IMR-90 (cell line): ENCODE measurements at regions not wholly inside any gene's neighbourhood (a gene's known extent, or its start where the extent isn't known, plus 50 kb on each side); places are given as distances from the start of the nearest gene placed in this dataset.

ENCODE experiments used
- ATAC-seq: fragments of 200-7000 bp; cut with Tn5 transposase; 2 replicates; pipeline ENCODE4 v1.9.1; 2020; ENCODE audit warnings: low read depth, mild to moderate bottlenecking, moderate library complexity
- BruUV-seq: library from RNA; stranded (reverse); fragments of 400-500 nt; replicated peaks from 2 replicates; lab custom pipeline; 2021; lab: Mats Ljungman, UMichigan
- CTCF ChIA-PET: fragments of 300-600 bp; formaldehyde crosslinking; extraction: SDS; loops from one replicate; lab custom pipeline; 2021; ENCODE audit warnings: antibody characterized with exemption; lab: Yijun Ruan, JAX
- POLR2A ChIA-PET: fragments of 300-600 bp; sonication (Branson Sonifier 250); formaldehyde crosslinking; loops from one replicate; lab custom pipeline; 2022; ENCODE audit warnings: antibody characterized with exemption; ENCODE audit not compliant: unreplicated experiment; lab: Charles Lee
- DNase-seq: peaks from one replicate; pipeline ENCODE4 v3.0.0; 2013
- H2AFZ ChIP-seq: replicated peaks from 2 replicates; pipeline ENCODE3; 2013; ENCODE audit warnings: low read length, mild to moderate bottlenecking; ENCODE audit not compliant: poor library complexity
- H2AK5ac ChIP-seq: 2 replicates; pipeline ENCODE4 v1.6.1; 2013; ENCODE audit warnings: low read depth, low read length, inconsistent platforms
- H2AK9ac ChIP-seq: replicated peaks from 2 replicates; pipeline ENCODE3; 2013; ENCODE audit warnings: mild to moderate bottlenecking, low read depth, low read length, moderate library complexity; ENCODE audit not compliant: poor library complexity
- H2BK120ac ChIP-seq: 2 replicates; pipeline ENCODE4 v1.6.1; 2013; ENCODE audit warnings: low read depth, low read length, inconsistent platforms
- H2BK15ac ChIP-seq: 3 replicates; pipeline ENCODE4 v1.6.1; 2013; ENCODE audit warnings: low read depth, low read length, inconsistent platforms
- H2BK20ac ChIP-seq: 2 replicates; pipeline ENCODE4 v1.6.1; 2013; ENCODE audit warnings: low read depth, mild to moderate bottlenecking, inconsistent platforms, low read length, moderate library complexity
- H2BK5ac ChIP-seq: 2 replicates; pipeline ENCODE4 v1.6.1; 2013; ENCODE audit warnings: mild to moderate bottlenecking, low read depth, low read length, inconsistent platforms; ENCODE audit not compliant: poor library complexity, severe bottlenecking
- H3K14ac ChIP-seq: replicated peaks from 2 replicates; pipeline ENCODE4 v1.6.1; 2013; ENCODE audit warnings: low read depth, low read length, inconsistent platforms
- H3K18ac ChIP-seq: 2 replicates; pipeline ENCODE4 v1.6.1; 2013; ENCODE audit warnings: low read depth, low read length, control low read depth
- H3K23ac ChIP-seq: 2 replicates; pipeline ENCODE4 v1.6.1; 2013; ENCODE audit warnings: low read depth, low read length, inconsistent platforms
- H3K27ac ChIP-seq: 2 replicates; pipeline ENCODE4 v1.5.1; 2013; ENCODE audit warnings: mild to moderate bottlenecking, control low read depth, low read length; ENCODE audit not compliant: insufficient read depth
- H3K27me3 ChIP-seq: 2 replicates; pipeline ENCODE4 v1.6.1; 2013; ENCODE audit warnings: low read length; ENCODE audit not compliant: control insufficient read depth, insufficient read depth
- H3K36me3 ChIP-seq: 2 replicates; pipeline ENCODE4 v1.6.1; 2013; ENCODE audit warnings: low read length, mixed read lengths; ENCODE audit not compliant: control insufficient read depth, insufficient read depth
- H3K4ac ChIP-seq: 2 replicates; pipeline ENCODE4 v1.6.1; 2013; ENCODE audit warnings: low read depth, low read length, inconsistent platforms
- H3K4me1 ChIP-seq: 2 replicates; pipeline ENCODE4 v1.6.1; 2013; ENCODE audit warnings: low read length, mixed read lengths; ENCODE audit not compliant: control insufficient read depth, insufficient read depth
- H3K4me2 ChIP-seq: 2 replicates; pipeline ENCODE4 v1.6.1; 2013; ENCODE audit warnings: low read depth, mild to moderate bottlenecking, control low read depth, low read length, moderate library complexity
- H3K4me3 ChIP-seq: 2 replicates; pipeline ENCODE4 v1.5.1; 2013; ENCODE audit warnings: low read depth, mild to moderate bottlenecking, control low read depth, low read length, moderate library complexity; ENCODE audit not compliant: insufficient read depth
- H3K56ac ChIP-seq: 2 replicates; pipeline ENCODE4 v1.6.1; 2013; ENCODE audit warnings: low read length, inconsistent platforms; ENCODE audit not compliant: insufficient read depth; ENCODE audit errors: extremely low read depth
- H3K79me1 ChIP-seq, 2 experiments: 2 replicates each; pipeline ENCODE4 v1.6.1; 2013; ENCODE audit warnings: low read length in 2 of 2, inconsistent platforms in 1 of 2, low read depth in 1 of 2
- H3K9ac ChIP-seq: 2 replicates; pipeline ENCODE4 v1.6.1; 2013; ENCODE audit warnings: low read depth, low read length, control low read depth
- H3K9me1 ChIP-seq: 2 replicates; pipeline ENCODE4 v1.6.1; 2013; ENCODE audit warnings: low read length, inconsistent platforms; ENCODE audit not compliant: insufficient read depth
- H3K9me3 ChIP-seq: 2 replicates; pipeline ENCODE4 v1.6.1; 2013; ENCODE audit warnings: low read length; ENCODE audit not compliant: control insufficient read depth, insufficient read depth
- H4K20me1 ChIP-seq: 2 replicates; pipeline ENCODE4 v1.6.1; 2013; ENCODE audit warnings: low read length, inconsistent platforms; ENCODE audit not compliant: insufficient read depth
- H4K5ac ChIP-seq: 2 replicates; pipeline ENCODE4 v1.6.1; 2013; ENCODE audit warnings: mild to moderate bottlenecking, low read depth, low read length, control low read depth
- H4K8ac ChIP-seq, 2 experiments: 2 replicates each; pipeline ENCODE4 v1.6.1; 2013; ENCODE audit warnings: low read depth in 2 of 2, low read length in 2 of 2, control low read depth in 1 of 2, inconsistent platforms in 1 of 2
- H4K91ac ChIP-seq: 2 replicates; pipeline ENCODE4 v1.6.1; 2013; ENCODE audit warnings: low read depth, low read length, inconsistent platforms; ENCODE audit not compliant: insufficient read depth
- CEBPB ChIP-seq: IDR thresholded peaks from 2 replicates; pipeline ENCODE4 v1.6.1; 2012; ENCODE audit warnings: low read depth, low read length, improper control_type of control experiment
- CHD1 ChIP-seq: IDR thresholded peaks from 2 replicates; pipeline ENCODE4 v1.6.1; 2012; ENCODE audit warnings: low read depth, low read length, improper control_type of control experiment
- FOS ChIP-seq: fragments of 150-350 bp; IDR thresholded peaks from 2 replicates; pipeline ENCODE4 v1.6.1; 2016; ENCODE audit warnings: low read depth, low read length
- MAFK ChIP-seq: IDR thresholded peaks from 2 replicates; pipeline ENCODE4 v1.6.1; 2012; ENCODE audit warnings: low read depth, low read length, improper control_type of control experiment
- MXI1 ChIP-seq: IDR thresholded peaks from 2 replicates; pipeline ENCODE4 v1.6.1; 2012; ENCODE audit warnings: low read depth, mild to moderate bottlenecking, low read length, moderate library complexity, borderline replicate concordance
- NFE2L2 ChIP-seq: fragments of 150-350 bp; IDR thresholded peaks from 2 replicates; pipeline ENCODE4 v1.6.1; 2016; ENCODE audit warnings: low read depth, mild to moderate bottlenecking, low read length
- RCOR1 ChIP-seq: IDR thresholded peaks from 2 replicates; pipeline ENCODE4 v1.6.1; 2012; ENCODE audit warnings: mild to moderate bottlenecking, low read length, improper control_type of control experiment; ENCODE audit not compliant: insufficient replicate concordance
- SMC3 ChIP-seq: fragments of 150-350 bp; IDR thresholded peaks from 2 replicates; pipeline ENCODE4 v1.6.1; 2016; ENCODE audit warnings: low read depth, mild to moderate bottlenecking, antibody characterized with exemption, low read length, moderate library complexity
- whole genome bisulfite sequencing, 2 experiments: methylation state at CpG; one replicate each; pipeline versions ENCODE4 v1.1.5 to v1.1.7; 2013; ENCODE audit warnings: missing lambda C conversion rate in 2 of 2; ENCODE audit not compliant: insufficient read length in 1 of 2; ENCODE audit errors: extremely low coverage in 2 of 2; 5-methylcytosine and 5-hydroxymethylcytosine counted together
- dilution Hi-C: fragments of 300-500 bp; cut with HindIII; formaldehyde crosslinking; loops from one replicate; pipeline ENCODE4 v1.14.3; 2018; ENCODE audit warnings: low sequenced_read_pairs; ENCODE audit not compliant: unreplicated experiment
- in situ Hi-C: fragments of 300-500 bp; cut with MboI; formaldehyde crosslinking; loops from 3 replicates; pipeline ENCODE4 v1.14.3; 2019; ENCODE audit warnings: low sequenced_read_pairs, inconsistent platforms, mixed read lengths
- intact Hi-C: fragments of 100-400 bp; cut with micrococcal nuclease; formaldehyde crosslinking; loops from 2 replicates; pipeline ENCODE4 v1.10.0; 2022

DNA sequence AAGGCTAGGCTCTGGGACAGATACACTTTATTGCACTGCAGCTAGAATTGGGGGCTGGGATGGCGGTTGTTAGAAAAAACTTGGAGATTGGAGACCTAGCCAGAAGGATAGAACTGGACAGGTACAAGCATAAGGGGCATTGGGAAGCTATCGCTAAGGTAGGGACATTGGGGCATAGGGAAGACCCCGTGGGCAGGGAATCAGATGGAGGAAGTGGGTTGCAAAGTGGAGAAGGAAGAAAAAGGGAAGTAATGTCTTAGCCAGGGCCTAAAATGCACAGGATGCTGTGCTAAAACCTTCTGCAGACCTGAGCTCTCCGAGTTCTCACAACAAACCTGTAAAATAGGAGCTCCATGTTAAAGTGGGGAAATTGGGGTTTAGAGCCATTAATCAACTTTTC lies 178.2 kb downstream of the ZDHHC21 start:
- no peak overlapping the region for H3K27ac ChIP-seq
- no TSS peak for BruUV-seq

More for the DNA sequence above, 178.2 kb downstream of the ZDHHC21 start:
- H2BK5ac ChIP-seq, result no peak overlapping the region
- H3K18ac ChIP-seq, result no peak overlapping the region
- 93% methylated on average over 2 of the region's 4 CpGs; no CpG with 5 or more reads in 1 of the 2 experiments for WGBS, 2 experiments
- DNase-seq (no peak), ATAC-seq (no peak)
- no peak overlapping the region for H4K5ac ChIP-seq
- H3K56ac ChIP-seq, result no peak overlapping the region
- no peak overlapping the region for H4K8ac ChIP-seq
- dilution Hi-C loops, result no loop called here
- H3K4me3 ChIP-seq, result no peak overlapping the region
- no peaks in the 10 kb centered on the region for H3K9me1 ChIP-seq
- H3K4me2 ChIP-seq, result no peak overlapping the region
- H2BK20ac ChIP-seq, result no peak overlapping the region
- no peak overlapping the region for H2BK120ac ChIP-seq
- no peak for TF ChIP-seq SMC3
- TF ChIP-seq MXI1, result no peak
- no peak for TF ChIP-seq MAFK
- TF ChIP-seq CEBPB, result no peak
- no peak for TF ChIP-seq CHD1
- no peak for TF ChIP-seq RCOR1
- TF ChIP-seq NFE2L2, result no peak
- no peak for TF ChIP-seq FOS
- H2AFZ ChIP-seq, result no peak overlapping the region
- no peak overlapping the region for H3K4ac ChIP-seq
- no peaks in the 10 kb centered on the region for H3K79me1 ChIP-seq
- POLR2A ChIA-PET, result no interaction called here
- no peaks in the 10 kb centered on the region for H3K4me1 ChIP-seq
- in situ Hi-C loops, result loop anchor here (10.0 kb wide), 1 partner anchor 60 kb away; no protein-coding TSS in a partner anchor
- H3K23ac ChIP-seq, result no peak overlapping the region
- CTCF ChIA-PET, result no interaction called here
- H3K36me3 ChIP-seq, result no peaks in the 10 kb centered on the region
- no peak overlapping the region for H3K14ac ChIP-seq
- H2AK9ac ChIP-seq, result no peak overlapping the region
- no peak overlapping the region for H3K9ac ChIP-seq
- H2BK15ac ChIP-seq, result no peak overlapping the region
- H2AK5ac ChIP-seq, result no peak overlapping the region
- no peaks in the 10 kb centered on the region; the same call in 1 of the 2 replicates for H3K27me3 ChIP-seq
- H3K9me3 ChIP-seq, result no peaks in the 10 kb centered on the region
- no peaks in the 10 kb centered on the region for H4K20me1 ChIP-seq
- no peak overlapping the region for H4K91ac ChIP-seq
- intact Hi-C loops, result no loop called here
